Ovary (tissue), 3 donors: ENCODE measurements at regions not wholly inside any gene's neighbourhood (a gene's known extent, or its start where the extent isn't known, plus 50 kb on each side); places are given as distances from the start of the nearest gene placed in this dataset.

Experiments used
- CTCF ChIP-seq, 3 donors: fragments of 450-650 bp in 2 of 3; fragments of 200-600 bp in 1 of 3; IDR thresholded peaks; one replicate each; pipeline versions ENCODE4 v1.5.1 to v1.8.0; 2016 to 2022; ENCODE audit warnings: antibody characterized with exemption in 3 of 3, mild to moderate bottlenecking in 1 of 3
- POLR2A ChIP-seq: fragments of 450-650 bp; IDR thresholded peaks from one replicate; pipeline ENCODE4 v1.6.1; 2017; ENCODE audit warnings: antibody characterized with exemption, mild to moderate bottlenecking, moderate library complexity
- donor health status: DM: no; HTN: no; CAD: no.

- TF ChIP-seq POLR2A (no peak), CTCF (IDR thresholded peaks at IDR 0.05) (no peak)
Observed at GRCh38 chr14:105883066-105884005, 357.0 kb downstream of the TMEM121 start.
